ENCODE measurements at regions not wholly inside any gene's neighbourhood (a gene's known extent, or its start where the extent isn't known, plus 50 kb on each side); places are given as distances from the start of the nearest gene placed in this dataset.
"Not testable (repeated sequence)": the region's sequence is repeated elsewhere in the genome, so short reads cannot be mapped to it uniquely, and the experiment has no call there.

- DNase-seq = no peak
These were observed 390.3 kb upstream of the DPH6 start for GRCh38 chr15:35936284-35936683.

GRCh38 chr15:35937380-35937779 lies 391.4 kb upstream of the DPH6 start:
- DNase-seq = no peak

GRCh38 chr15:35944945-35945585 lies 399.1 kb upstream of the DPH6 start:
- DNase-seq = no peak

GRCh38 chr15:35953424-35953823 lies 407.5 kb upstream of the DPH6 start:
- no peak for DNase-seq

GRCh38 chr15:35956056-35956455 lies 410.1 kb upstream of the DPH6 start:
- DNase-seq = no peak

GRCh38 chr15:35958021-35958420 lies 412.1 kb upstream of the DPH6 start:
- no peak for DNase-seq

GRCh38 chr15:35958975-35959374 lies 413.0 kb upstream of the DPH6 start:
- DNase-seq = no peak

- no peak for DNase-seq
These were observed 417.4 kb upstream of the DPH6 start for GRCh38 chr15:35963326-35963725.

GRCh38 chr15:35966781-35967180 lies 420.8 kb upstream of the DPH6 start:
- DNase-seq = no peak

GRCh38 chr15:35967968-35968367 lies 422.0 kb upstream of the DPH6 start:
- DNase-seq = not testable (repeated sequence)

GRCh38 chr15:35973029-35973428 lies 427.1 kb upstream of the DPH6 start:
- no peak for DNase-seq

GRCh38 chr15:35974052-35974451 lies 428.1 kb upstream of the DPH6 start:
- no peak for DNase-seq

GRCh38 chr15:35975941-35976340 lies 430.0 kb upstream of the DPH6 start:
- DNase-seq = no peak

- DNase-seq = no peak
These were observed 433.6 kb upstream of the DPH6 start for GRCh38 chr15:35979608-35980007.

- no peak for DNase-seq
These were observed 434.8 kb upstream of the DPH6 start for GRCh38 chr15:35980719-35981118.

- no peak for DNase-seq
These were observed 440.3 kb upstream of the DPH6 start for GRCh38 chr15:35986191-35986721.

GRCh38 chr15:35987056-35987455 lies 441.1 kb upstream of the DPH6 start:
- no peak for DNase-seq

GRCh38 chr15:35991386-35991785 lies 445.4 kb upstream of the DPH6 start:
- DNase-seq = no peak

GRCh38 chr15:35992791-35993190 lies 446.8 kb upstream of the DPH6 start:
- no peak for DNase-seq

- no peak for DNase-seq
These were observed 447.2 kb upstream of the DPH6 start for GRCh38 chr15:35993196-35993595.

- DNase-seq = no peak
These were observed 448.9 kb upstream of the DPH6 start for GRCh38 chr15:35994876-35995275.

- no peak for DNase-seq
These were observed 453.0 kb upstream of the DPH6 start for GRCh38 chr15:35998663-35999602.

- DNase-seq = no peak
These were observed 459.0 kb upstream of the DPH6 start for GRCh38 chr15:36004891-36005490.

GRCh38 chr15:36005542-36005941 lies 459.6 kb upstream of the DPH6 start:
- no peak for DNase-seq

All from GOT3 (cell line).